Liver (tissue), 8 donors: ENCODE measurements at regions not wholly inside any gene's neighbourhood (a gene's known extent, or its start where the extent isn't known, plus 50 kb on each side); places are given as distances from the start of the nearest gene placed in this dataset.

Source experiments
- DNase-seq: peaks from one replicate; pipeline ENCODE4 v3.0.0-alpha.2; 2017; ENCODE audit warnings: low spot score
- H3K27ac ChIP-seq, 2 donors: one replicate each; pipeline ENCODE4 v1.7.0; 2013; ENCODE audit warnings: inconsistent platforms in 2 of 2, low read length in 2 of 2, control low read depth in 1 of 2, low read depth in 1 of 2, mild to moderate bottlenecking in 1 of 2
- H3K27me3 ChIP-seq, 4 donors: one replicate each; pipeline versions ENCODE4 v1.6.1 to v1.7.0; 2013; ENCODE audit warnings: low read length in 3 of 4, inconsistent platforms in 1 of 4, mild to moderate bottlenecking in 1 of 4, moderate library complexity in 1 of 4; ENCODE audit not compliant: control insufficient read depth in 4 of 4, insufficient read depth in 4 of 4
- H3K36me3 ChIP-seq, 4 donors: one replicate each; pipeline versions ENCODE4 v1.6.1 to v1.7.0; 2013; ENCODE audit warnings: low read length in 3 of 4, mild to moderate bottlenecking in 3 of 4, low read depth in 1 of 4, moderate library complexity in 1 of 4; ENCODE audit not compliant: control insufficient read depth in 4 of 4, insufficient read depth in 3 of 4
- H3K4me1 ChIP-seq, 4 donors: one replicate each; pipeline versions ENCODE4 v1.6.1 to v1.7.0; 2013; ENCODE audit warnings: low read length in 3 of 4, mild to moderate bottlenecking in 3 of 4, moderate library complexity in 1 of 4; ENCODE audit not compliant: control insufficient read depth in 4 of 4, insufficient read depth in 4 of 4
- H3K4me3 ChIP-seq, 3 donors: one replicate each; pipeline versions ENCODE4 v1.6.1 to v1.7.0; 2013; ENCODE audit warnings: low read length in 3 of 3, control low read depth in 1 of 3, low read depth in 1 of 3, mild to moderate bottlenecking in 1 of 3
- H3K9ac ChIP-seq, 2 donors: one replicate each; pipeline ENCODE4 v1.7.0; 2013; ENCODE audit warnings: low read length in 2 of 2, mild to moderate bottlenecking in 2 of 2, moderate library complexity in 2 of 2, control low read depth in 1 of 2, low read depth in 1 of 2
- H3K9me3 ChIP-seq, 4 donors: one replicate each; pipeline versions ENCODE4 v1.6.1 to v1.7.0; 2013; ENCODE audit warnings: low read length in 3 of 4; ENCODE audit not compliant: control insufficient read depth in 4 of 4
- ATF3 ChIP-seq: IDR thresholded peaks from 2 replicates; pipeline ENCODE4 v1.6.1; 2016; ENCODE audit warnings: antibody characterized with exemption
- EGR1 ChIP-seq, 2 donors: IDR thresholded peaks; 2 replicates each; pipeline ENCODE4 v1.6.1; 2016 to 2018; ENCODE audit warnings: antibody characterized with exemption in 2 of 2, low read depth in 2 of 2
- FOXA1 ChIP-seq: IDR thresholded peaks from 2 replicates; pipeline ENCODE4 v1.6.1; 2016; ENCODE audit warnings: antibody characterized with exemption
- FOXA2 ChIP-seq: IDR thresholded peaks from 2 replicates; pipeline ENCODE4 v1.6.1; 2016; ENCODE audit warnings: antibody characterized with exemption
- GABPA ChIP-seq, 2 donors: IDR thresholded peaks in 1 of 2; conservative IDR thresholded peaks in 1 of 2; 2 replicates each; pipeline ENCODE4 v1.6.1; 2016; ENCODE audit warnings: antibody characterized with exemption in 2 of 2, mild to moderate bottlenecking in 1 of 2, moderate library complexity in 1 of 2
- HNF4A ChIP-seq, 2 donors: conservative IDR thresholded peaks; 2 replicates each; pipeline ENCODE4 v1.6.1; 2016; ENCODE audit warnings: antibody characterized with exemption in 2 of 2, mild to moderate bottlenecking in 2 of 2
- HNF4G ChIP-seq: IDR thresholded peaks from 2 replicates; pipeline ENCODE4 v1.6.1; 2016; ENCODE audit warnings: antibody characterized with exemption
- JUND ChIP-seq, 2 donors: IDR thresholded peaks; 2 replicates each; pipeline ENCODE4 v1.6.1; 2016; ENCODE audit warnings: antibody characterized with exemption in 2 of 2
- MAX ChIP-seq: IDR thresholded peaks from 2 replicates; pipeline ENCODE4 v1.6.1; 2016; ENCODE audit warnings: antibody characterized with exemption
- NR2F2 ChIP-seq: IDR thresholded peaks from 2 replicates; pipeline ENCODE4 v1.6.1; 2016; ENCODE audit warnings: antibody characterized with exemption
- REST ChIP-seq: IDR thresholded peaks from 2 replicates; pipeline ENCODE4 v1.6.1; 2016; ENCODE audit warnings: antibody characterized with exemption, mild to moderate bottlenecking
- RXRA ChIP-seq, 2 donors: IDR thresholded peaks; 2 replicates each; pipeline ENCODE4 v1.6.1; 2017 to 2018; ENCODE audit warnings: antibody characterized with exemption in 2 of 2, mild to moderate bottlenecking in 1 of 2
- SP1 ChIP-seq: IDR thresholded peaks from 2 replicates; pipeline ENCODE4 v1.6.1; 2018; ENCODE audit warnings: antibody characterized with exemption, mild to moderate bottlenecking
- TAF1 ChIP-seq: conservative IDR thresholded peaks from 2 replicates; pipeline ENCODE4 v1.6.1; 2016; ENCODE audit warnings: antibody characterized with exemption, mild to moderate bottlenecking
- YY1 ChIP-seq: IDR thresholded peaks from 2 replicates; pipeline ENCODE4 v1.6.1; 2016; ENCODE audit warnings: antibody characterized with exemption, mild to moderate bottlenecking
- ZBTB33 ChIP-seq: IDR thresholded peaks from 2 replicates; pipeline ENCODE4 v1.6.1; 2016; ENCODE audit warnings: antibody characterized with exemption
- WGBS: extraction: QIAGEN DNeasy Blood & Tissue Kit; methylation state at CpG from one replicate; pipeline ENCODE4 v1.1.7; 2013; 5-methylcytosine and 5-hydroxymethylcytosine counted together
- TF ChIP-seq, protein P1 (sequence below): fragments of 150-350 bp; IDR thresholded peaks from 2 replicates; pipeline ENCODE4 v1.5.1; 2017; ENCODE audit warnings: improper control_type of control experiment, low read depth, low read length; ENCODE audit not compliant: missing input control
- donor health status: healthy.
- donor health status: healthy.
- donor health status: healthy.
- donor health status: healthy.
- donor health status: healthy.

GRCh38 chr3:132879656-132880055 lies 157.4 kb upstream of the NPHP3 start:
- H3K4me3 ChIP-seq, result no peak overlapping the region
- H3K9me3 ChIP-seq, result no peaks in the 10 kb centered on the region
- H3K36me3 ChIP-seq, result no peaks in the 10 kb centered on the region
- TF ChIP-seq, protein P1, sequence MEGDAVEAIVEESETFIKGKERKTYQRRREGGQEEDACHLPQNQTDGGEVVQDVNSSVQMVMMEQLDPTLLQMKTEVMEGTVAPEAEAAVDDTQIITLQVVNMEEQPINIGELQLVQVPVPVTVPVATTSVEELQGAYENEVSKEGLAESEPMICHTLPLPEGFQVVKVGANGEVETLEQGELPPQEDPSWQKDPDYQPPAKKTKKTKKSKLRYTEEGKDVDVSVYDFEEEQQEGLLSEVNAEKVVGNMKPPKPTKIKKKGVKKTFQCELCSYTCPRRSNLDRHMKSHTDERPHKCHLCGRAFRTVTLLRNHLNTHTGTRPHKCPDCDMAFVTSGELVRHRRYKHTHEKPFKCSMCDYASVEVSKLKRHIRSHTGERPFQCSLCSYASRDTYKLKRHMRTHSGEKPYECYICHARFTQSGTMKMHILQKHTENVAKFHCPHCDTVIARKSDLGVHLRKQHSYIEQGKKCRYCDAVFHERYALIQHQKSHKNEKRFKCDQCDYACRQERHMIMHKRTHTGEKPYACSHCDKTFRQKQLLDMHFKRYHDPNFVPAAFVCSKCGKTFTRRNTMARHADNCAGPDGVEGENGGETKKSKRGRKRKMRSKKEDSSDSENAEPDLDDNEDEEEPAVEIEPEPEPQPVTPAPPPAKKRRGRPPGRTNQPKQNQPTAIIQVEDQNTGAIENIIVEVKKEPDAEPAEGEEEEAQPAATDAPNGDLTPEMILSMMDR, result no peak
- TF ChIP-seq ATF3 (no peak), YY1 (no peak), GABPA (IDR thresholded peaks at IDR 0.05 in 1 of 2, conservative IDR thresholded peaks at IDR 0.05 in 1 of 2) (no peak), HNF4G (no peak), HNF4A (conservative IDR thresholded peaks at IDR 0.05) (no peak), JUND (IDR thresholded peaks at IDR 0.05) (no peak), NR2F2 (no peak), FOXA2 (no peak), MAX (no peak), SP1 (no peak), FOXA1 (no peak), REST (no peak), TAF1 (no peak), RXRA (IDR thresholded peaks at IDR 0.05) (no peak)
- no peak for DNase-seq
- H3K27ac ChIP-seq, result no peak overlapping the region
- no peaks in the 10 kb centered on the region for H3K4me1 ChIP-seq
- no peaks in the 10 kb centered on the region for H3K27me3 ChIP-seq
- H3K9ac ChIP-seq, result no peak overlapping the region

- no peaks in the 10 kb centered on the region for H3K4me1 ChIP-seq
- DNase-seq, result no peak
- H3K9me3 ChIP-seq, result no peaks in the 10 kb centered on the region
- H3K36me3 ChIP-seq, result no peaks in the 10 kb centered on the region
- TF ChIP-seq HNF4G (no peak), ZBTB33 (no peak), JUND (IDR thresholded peaks at IDR 0.05) (no peak), GABPA (IDR thresholded peaks at IDR 0.05 in 1 of 2, conservative IDR thresholded peaks at IDR 0.05 in 1 of 2) (no peak), EGR1 (IDR thresholded peaks at IDR 0.05; ENCODE audit: low read depth in 2 of 2) (no peak)
- no peak overlapping the region for H3K4me3 ChIP-seq
- 53% methylated on average over 1 of the region's 1 CpG for WGBS
- no peaks in the 10 kb centered on the region for H3K27me3 ChIP-seq
- H3K9ac ChIP-seq, result no peak overlapping the region
- no peak overlapping the region for H3K27ac ChIP-seq
Observed at GRCh38 chr3:132874701-132875100, 152.5 kb upstream of the NPHP3 start.
